Gastrocnemius medialis (tissue), 4 donors: ENCODE measurements at regions not wholly inside any gene's neighbourhood (a gene's known extent, or its start where the extent isn't known, plus 50 kb on each side); places are given as distances from the start of the nearest gene placed in this dataset.
"Not testable (repeated sequence)": the region's sequence is repeated elsewhere in the genome, so short reads cannot be mapped to it uniquely, and the experiment has no call there.

Experiments
- POLR2A ChIP-seq, 2 donors: fragments of 450-650 bp; IDR thresholded peaks; one replicate each; pipeline ENCODE4 v1.6.1; 2017; ENCODE audit warnings: antibody characterized with exemption in 2 of 2, mild to moderate bottlenecking in 2 of 2, moderate library complexity in 2 of 2
- TF ChIP-seq, protein P1 (sequence below), 5 experiments: fragments of 450-650 bp in 3 of 5; fragments of 200-600 bp in 2 of 5; sonication (generic) in 2 of 5; IDR thresholded peaks in 4 of 5; conservative IDR thresholded peaks in 1 of 5; 1 replicate in 4 of 5; 2 replicates in 1 of 5; pipeline ENCODE4 v1.5.1; 2016 to 2019; ENCODE audit warnings: antibody characterized with exemption in 5 of 5, mild to moderate bottlenecking in 3 of 5, moderate library complexity in 3 of 5

DNA sequence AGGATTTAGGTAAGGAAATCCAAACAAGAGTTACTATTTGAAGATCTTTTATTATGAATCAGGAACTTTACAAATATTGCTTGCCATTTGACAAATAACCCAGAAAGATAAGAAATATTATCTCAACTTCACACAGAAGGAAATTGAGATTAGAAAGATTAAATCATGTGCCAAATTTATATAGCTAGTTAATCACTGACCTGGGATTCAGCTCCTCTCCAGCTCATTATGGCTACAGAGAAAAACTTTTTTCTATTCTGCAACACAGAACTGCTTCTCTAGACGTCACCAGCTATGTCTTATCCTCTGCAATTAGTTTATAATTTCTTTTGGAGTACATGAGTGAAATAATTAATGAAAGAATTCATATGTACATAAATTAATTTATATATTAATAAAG is 86.3 kb upstream of the NOX4 start:
- TF ChIP-seq, protein P1, sequence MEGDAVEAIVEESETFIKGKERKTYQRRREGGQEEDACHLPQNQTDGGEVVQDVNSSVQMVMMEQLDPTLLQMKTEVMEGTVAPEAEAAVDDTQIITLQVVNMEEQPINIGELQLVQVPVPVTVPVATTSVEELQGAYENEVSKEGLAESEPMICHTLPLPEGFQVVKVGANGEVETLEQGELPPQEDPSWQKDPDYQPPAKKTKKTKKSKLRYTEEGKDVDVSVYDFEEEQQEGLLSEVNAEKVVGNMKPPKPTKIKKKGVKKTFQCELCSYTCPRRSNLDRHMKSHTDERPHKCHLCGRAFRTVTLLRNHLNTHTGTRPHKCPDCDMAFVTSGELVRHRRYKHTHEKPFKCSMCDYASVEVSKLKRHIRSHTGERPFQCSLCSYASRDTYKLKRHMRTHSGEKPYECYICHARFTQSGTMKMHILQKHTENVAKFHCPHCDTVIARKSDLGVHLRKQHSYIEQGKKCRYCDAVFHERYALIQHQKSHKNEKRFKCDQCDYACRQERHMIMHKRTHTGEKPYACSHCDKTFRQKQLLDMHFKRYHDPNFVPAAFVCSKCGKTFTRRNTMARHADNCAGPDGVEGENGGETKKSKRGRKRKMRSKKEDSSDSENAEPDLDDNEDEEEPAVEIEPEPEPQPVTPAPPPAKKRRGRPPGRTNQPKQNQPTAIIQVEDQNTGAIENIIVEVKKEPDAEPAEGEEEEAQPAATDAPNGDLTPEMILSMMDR (IDR thresholded peaks at IDR 0.05 in 4 of 5, conservative IDR thresholded peaks at IDR 0.05 in 1 of 5) = not testable (repeated sequence)
- TF ChIP-seq POLR2A (IDR thresholded peaks at IDR 0.05) = not testable (repeated sequence)
